ENCODE measurements at regions not wholly inside any gene's neighbourhood (a gene's known extent, or its start where the extent isn't known, plus 50 kb on each side); places are given as distances from the start of the nearest gene placed in this dataset.

DNA sequence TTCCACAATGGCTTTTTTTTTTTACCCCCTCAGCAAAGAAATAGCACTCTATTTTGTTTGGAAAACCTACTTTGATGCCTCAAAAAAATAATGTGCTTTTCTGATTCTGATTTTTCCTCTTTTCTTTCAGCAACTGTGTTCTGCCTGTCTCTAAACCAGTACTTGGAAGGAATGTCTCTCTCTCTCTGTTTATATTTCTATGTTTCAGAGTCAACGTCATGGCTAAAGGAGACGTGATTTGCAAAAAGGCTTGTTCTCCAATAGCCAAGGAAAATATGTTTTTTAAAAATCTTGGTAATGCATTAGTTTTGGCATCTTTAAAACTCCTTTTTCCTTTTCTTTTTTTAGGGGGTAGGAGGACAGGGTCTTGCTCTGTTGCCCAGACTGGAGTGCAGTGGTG lies 56.0 kb upstream of the SDK1 start:
- TF ChIP-seq CREB5 (CRISPR knock-in tag; IDR thresholded peaks at IDR 0.05; ENCODE audit: low read depth) = no peak
- TF ChIP-seq RARB (CRISPR knock-in tag; IDR thresholded peaks at IDR 0.05) = no peak
- TF ChIP-seq BACH2 (CRISPR knock-in tag; IDR thresholded peaks at IDR 0.05; ENCODE audit: borderline replicate concordance) = no peak
- TF ChIP-seq ZNF8 (CRISPR knock-in tag; IDR thresholded peaks at IDR 0.05) = no peak
- no peak for TF ChIP-seq ESRRG (CRISPR knock-in tag; IDR thresholded peaks at IDR 0.05)
- no peak for TF ChIP-seq PATZ1 (CRISPR knock-in tag; IDR thresholded peaks at IDR 0.05; ENCODE audit: borderline replicate concordance)
- no peak for TF ChIP-seq ZNF565 (CRISPR knock-in tag; conservative IDR thresholded peaks at IDR 0.05; ENCODE audit: low read depth)

All from SK-N-SH treated with all-trans-retinoic acid at 6 μM for 48 hours (cell line).